Ovary (tissue), 7 donors: ENCODE measurements at regions not wholly inside any gene's neighbourhood (a gene's known extent, or its start where the extent isn't known, plus 50 kb on each side); places are given as distances from the start of the nearest gene placed in this dataset.

ENCODE experiments used
- DNase-seq, 5 donors: peaks; one replicate each; pipeline ENCODE4 v3.0.0-alpha.2; 2019 to 2020
- H3K27ac ChIP-seq, 2 donors: fragments of 200-600 bp; one replicate each; pipeline versions ENCODE4 v1.5.1 to v1.8.0; 2019 to 2022
- H3K27me3 ChIP-seq: fragments of 200-600 bp; one replicate; pipeline ENCODE4 v1.8.0; 2022
- H3K36me3 ChIP-seq: fragments of 200-600 bp; sonication (generic); one replicate; pipeline ENCODE4 v1.5.1; 2019
- H3K4me1 ChIP-seq: one replicate; pipeline ENCODE4 v1.8.1; 2013; ENCODE audit warnings: mild to moderate bottlenecking, moderate library complexity; ENCODE audit not compliant: insufficient read depth
- H3K4me3 ChIP-seq: fragments of 200-600 bp; sonication (generic); one replicate; pipeline ENCODE4 v1.5.1; 2017
- H3K9me3 ChIP-seq, 2 donors: fragments of 200-600 bp in 1 of 2; sonication (generic) in 1 of 2; one replicate each; pipeline versions ENCODE4 v1.5.1 to v1.8.1; 2013 to 2019; ENCODE audit warnings: mild to moderate bottlenecking in 1 of 2, moderate library complexity in 1 of 2
- EP300 ChIP-seq: sonication (generic); formaldehyde crosslinking; IDR thresholded peaks from one replicate; pipeline ENCODE4 v1.6.1; 2017; ENCODE audit warnings: antibody characterized with exemption
- POLR2A ChIP-seq: fragments of 450-650 bp; IDR thresholded peaks from one replicate; pipeline ENCODE4 v1.6.1; 2017; ENCODE audit warnings: antibody characterized with exemption, mild to moderate bottlenecking, moderate library complexity
- WGBS, 3 donors: extraction: QIAGEN DNeasy Blood & Tissue Kit in 1 of 3; methylation state at CpG; one replicate each; pipeline versions ENCODE4 v1.1.5 to v1.1.7; 2013 to 2017; 5-methylcytosine and 5-hydroxymethylcytosine counted together
- intact Hi-C, 4 donors: fragments of 100-400 bp; cut with DNase I; formaldehyde crosslinking; loops; one replicate each; pipeline versions ENCODE4 v1.11.0 to v1.15.1; 2022 to 2023
- TF ChIP-seq, protein P1 (sequence below), 3 donors: fragments of 450-650 bp in 2 of 3; fragments of 200-600 bp in 1 of 3; IDR thresholded peaks; one replicate each; pipeline versions ENCODE4 v1.5.1 to v1.8.0; 2016 to 2022; ENCODE audit warnings: antibody characterized with exemption in 3 of 3, mild to moderate bottlenecking in 1 of 3
- donor health status: DM: no; HTN: no; CAD: no; lungs with moderate emphysema.
- donor health status: DM: no; HTN: no; CAD: no.
- donor health status: Bipolar disorder and iron deficiency.
- donor health status: DM: no; HTN: no; CAD: no.
- donor health status: DM: yes; HTN: yes; CAD: no.

DNA sequence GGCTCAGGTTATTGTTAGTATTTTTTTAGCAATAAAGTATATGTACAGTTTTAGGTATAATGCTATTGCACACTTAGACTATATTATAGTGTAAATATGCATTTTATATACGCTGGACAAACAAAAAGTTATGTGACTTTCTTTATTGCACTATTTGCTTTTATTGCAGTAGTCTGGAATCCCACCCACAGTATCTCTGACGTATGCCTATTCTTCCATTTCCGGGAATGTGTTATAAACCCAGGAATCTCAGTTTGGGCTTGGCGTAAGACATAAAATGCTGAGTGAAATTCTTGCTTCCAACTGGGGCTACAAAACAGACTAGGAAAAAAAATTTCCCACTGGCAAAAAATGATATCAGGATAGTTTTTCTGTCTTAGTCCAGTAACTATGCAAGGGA lies 119.1 kb downstream of the HTR1A start:
- H3K27me3 ChIP-seq = no peaks in the 10 kb centered on the region
- 92 to 93% (median 92%) methylated on average over 4 of the region's 4 CpGs for WGBS, 3 donors
- H3K9me3 ChIP-seq = no peaks in the 10 kb centered on the region
- no peak for TF ChIP-seq EP300
- TF ChIP-seq, protein P1, sequence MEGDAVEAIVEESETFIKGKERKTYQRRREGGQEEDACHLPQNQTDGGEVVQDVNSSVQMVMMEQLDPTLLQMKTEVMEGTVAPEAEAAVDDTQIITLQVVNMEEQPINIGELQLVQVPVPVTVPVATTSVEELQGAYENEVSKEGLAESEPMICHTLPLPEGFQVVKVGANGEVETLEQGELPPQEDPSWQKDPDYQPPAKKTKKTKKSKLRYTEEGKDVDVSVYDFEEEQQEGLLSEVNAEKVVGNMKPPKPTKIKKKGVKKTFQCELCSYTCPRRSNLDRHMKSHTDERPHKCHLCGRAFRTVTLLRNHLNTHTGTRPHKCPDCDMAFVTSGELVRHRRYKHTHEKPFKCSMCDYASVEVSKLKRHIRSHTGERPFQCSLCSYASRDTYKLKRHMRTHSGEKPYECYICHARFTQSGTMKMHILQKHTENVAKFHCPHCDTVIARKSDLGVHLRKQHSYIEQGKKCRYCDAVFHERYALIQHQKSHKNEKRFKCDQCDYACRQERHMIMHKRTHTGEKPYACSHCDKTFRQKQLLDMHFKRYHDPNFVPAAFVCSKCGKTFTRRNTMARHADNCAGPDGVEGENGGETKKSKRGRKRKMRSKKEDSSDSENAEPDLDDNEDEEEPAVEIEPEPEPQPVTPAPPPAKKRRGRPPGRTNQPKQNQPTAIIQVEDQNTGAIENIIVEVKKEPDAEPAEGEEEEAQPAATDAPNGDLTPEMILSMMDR (IDR thresholded peaks at IDR 0.05) = no peak
- TF ChIP-seq POLR2A = no peak
- no peaks in the 10 kb centered on the region for H3K36me3 ChIP-seq
- intact Hi-C loops = no loop called here
- no peak overlapping the region for H3K4me3 ChIP-seq
- no peak overlapping the region for H3K27ac ChIP-seq
- no peaks in the 10 kb centered on the region for H3K4me1 ChIP-seq
- no peak for DNase-seq

DNA sequence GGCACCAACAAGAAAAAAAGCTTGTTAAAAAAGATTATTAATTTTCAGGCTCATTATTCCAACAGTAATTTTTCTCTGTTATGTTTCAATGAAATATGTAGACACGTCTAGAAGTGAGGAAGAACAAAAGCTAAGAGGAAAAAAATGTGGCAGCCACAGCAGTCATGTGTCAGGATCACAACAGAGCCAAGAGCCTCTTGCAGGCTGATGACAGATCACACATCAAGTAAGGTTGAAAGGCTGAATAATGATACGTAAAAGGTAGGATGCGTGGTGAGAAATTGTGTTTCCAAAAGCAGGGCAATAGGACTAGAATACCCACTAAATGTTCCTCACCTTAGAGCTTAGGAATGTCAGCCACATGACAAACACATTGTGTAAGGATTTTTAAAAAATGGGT lies 124.8 kb downstream of the HTR1A start:
- no peaks in the 10 kb centered on the region for H3K9me3 ChIP-seq
- no peak overlapping the region for H3K4me3 ChIP-seq
- no peaks in the 10 kb centered on the region for H3K4me1 ChIP-seq
- TF ChIP-seq, protein P1 (IDR thresholded peaks at IDR 0.05) = no peak
- TF ChIP-seq EP300 (no peak), POLR2A (no peak)
- 60 to 69% (median 67%) methylated on average over 3 of the region's 3 CpGs for WGBS, 3 donors
- H3K27ac ChIP-seq = no peak overlapping the region
- intact Hi-C loops = no loop called here
- no peak for DNase-seq
- no peaks in the 10 kb centered on the region for H3K27me3 ChIP-seq
- no peaks in the 10 kb centered on the region for H3K36me3 ChIP-seq

DNA sequence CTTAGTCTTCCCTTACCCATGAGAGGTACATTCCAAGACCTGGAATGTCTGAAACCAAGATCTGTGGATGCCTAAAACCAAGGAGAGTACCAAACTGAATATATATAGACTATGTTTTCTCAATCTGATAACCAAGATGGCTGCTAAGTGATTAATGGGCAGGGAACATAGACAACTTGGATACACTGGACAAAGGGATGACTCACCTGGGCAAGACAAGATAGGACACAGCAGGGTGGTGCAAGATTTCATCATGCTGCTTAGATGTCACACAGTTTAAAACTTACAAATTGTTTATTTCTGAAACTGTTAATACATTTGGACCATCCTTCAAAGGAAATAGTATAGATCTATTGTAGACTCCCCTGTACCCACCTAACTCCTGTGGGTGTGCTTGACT lies 130.9 kb downstream of the HTR1A start:
- H3K27me3 ChIP-seq = no peaks in the 10 kb centered on the region
- intact Hi-C loops = no loop called here
- H3K36me3 ChIP-seq = no peaks in the 10 kb centered on the region
- H3K27ac ChIP-seq = no peak overlapping the region
- no peak for DNase-seq
- no peak for TF ChIP-seq EP300
- TF ChIP-seq, protein P1 (IDR thresholded peaks at IDR 0.05) = no peak
- TF ChIP-seq POLR2A = no peak
- H3K4me3 ChIP-seq = no peak overlapping the region
- no peaks in the 10 kb centered on the region for H3K9me3 ChIP-seq
- no peaks in the 10 kb centered on the region for H3K4me1 ChIP-seq

DNA sequence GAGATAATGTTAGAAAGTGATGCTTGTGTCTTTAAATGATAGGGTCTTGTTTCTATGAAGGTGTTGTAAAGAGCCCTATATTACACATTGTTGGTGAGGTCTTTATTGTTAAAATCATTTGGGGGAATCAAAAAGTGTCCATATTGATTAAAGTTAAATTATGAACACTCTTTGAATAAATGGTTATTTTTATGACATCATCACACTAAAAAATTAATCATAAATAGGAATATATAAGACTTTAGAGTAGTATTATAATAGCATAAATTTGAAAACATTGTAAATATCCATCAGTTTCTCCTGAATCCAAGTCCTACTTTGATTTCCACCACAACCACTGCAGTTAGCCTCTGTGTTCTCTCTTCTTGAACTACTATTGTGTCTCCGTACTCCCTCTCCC lies 136.3 kb downstream of the HTR1A start:
- no peak overlapping the region for H3K4me3 ChIP-seq
- 89 to 98% (median 94%) methylated on average over 1 of the region's 1 CpG for WGBS, 3 donors
- intact Hi-C loops = no loop called here

More for the DNA sequence above, 136.3 kb downstream of the HTR1A start:
- Histone ChIP-seq H3K4me1 (no peaks in the 10 kb centered on the region), H3K27ac (no peak overlapping the region), H3K27me3 (no peaks in the 10 kb centered on the region), H3K36me3 (no peaks in the 10 kb centered on the region), H3K9me3 (no peaks in the 10 kb centered on the region)
- no peak for TF ChIP-seq POLR2A
- TF ChIP-seq, protein P1 (IDR thresholded peaks at IDR 0.05) = no peak
- DNase-seq = no peak
